B cell (primary cell): ENCODE measurements at regions not wholly inside any gene's neighbourhood (a gene's known extent, or its start where the extent isn't known, plus 50 kb on each side); places are given as distances from the start of the nearest gene placed in this dataset.

Experiments used
- EZH2 ChIP-seq: IDR thresholded peaks from 2 replicates; pipeline ENCODE4 v1.6.1; 2012; ENCODE audit warnings: borderline replicate concordance, low read depth, mild to moderate bottlenecking, moderate library complexity, low read length; ENCODE audit not compliant: insufficient read depth, poor library complexity, severe bottlenecking
- TF ChIP-seq, protein P1 (sequence below): fragments of 200-600 bp; IDR thresholded peaks from one replicate; pipeline ENCODE4 v1.8.0; 2022; ENCODE audit warnings: antibody characterized with exemption, mild to moderate bottlenecking

- TF ChIP-seq, protein P1, sequence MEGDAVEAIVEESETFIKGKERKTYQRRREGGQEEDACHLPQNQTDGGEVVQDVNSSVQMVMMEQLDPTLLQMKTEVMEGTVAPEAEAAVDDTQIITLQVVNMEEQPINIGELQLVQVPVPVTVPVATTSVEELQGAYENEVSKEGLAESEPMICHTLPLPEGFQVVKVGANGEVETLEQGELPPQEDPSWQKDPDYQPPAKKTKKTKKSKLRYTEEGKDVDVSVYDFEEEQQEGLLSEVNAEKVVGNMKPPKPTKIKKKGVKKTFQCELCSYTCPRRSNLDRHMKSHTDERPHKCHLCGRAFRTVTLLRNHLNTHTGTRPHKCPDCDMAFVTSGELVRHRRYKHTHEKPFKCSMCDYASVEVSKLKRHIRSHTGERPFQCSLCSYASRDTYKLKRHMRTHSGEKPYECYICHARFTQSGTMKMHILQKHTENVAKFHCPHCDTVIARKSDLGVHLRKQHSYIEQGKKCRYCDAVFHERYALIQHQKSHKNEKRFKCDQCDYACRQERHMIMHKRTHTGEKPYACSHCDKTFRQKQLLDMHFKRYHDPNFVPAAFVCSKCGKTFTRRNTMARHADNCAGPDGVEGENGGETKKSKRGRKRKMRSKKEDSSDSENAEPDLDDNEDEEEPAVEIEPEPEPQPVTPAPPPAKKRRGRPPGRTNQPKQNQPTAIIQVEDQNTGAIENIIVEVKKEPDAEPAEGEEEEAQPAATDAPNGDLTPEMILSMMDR: no peak
- no peak for TF ChIP-seq EZH2
Observed at GRCh38 chr15:95594496-95594895, 736.0 kb upstream of the NR2F2 start.
